HCT116 (cell line): ENCODE measurements at regions not wholly inside any gene's neighbourhood (a gene's known extent, or its start where the extent isn't known, plus 50 kb on each side); places are given as distances from the start of the nearest gene placed in this dataset.

Experiments used
- ATAC-seq: fragments of 200-7000 bp; cut with Tn5 transposase; 2 replicates; pipeline ENCODE4 v1.9.1; 2020; ENCODE audit warnings: mild to moderate bottlenecking, moderate library complexity
- BruUV-seq: library from RNA; stranded (reverse); fragments of 400-500 nt; replicated peaks from 2 replicates; lab custom pipeline; 2021; lab: Mats Ljungman, UMichigan
- CTCF ChIA-PET: fragments of 300-600 bp; sonication (Branson Sonifier 250); formaldehyde crosslinking; loops from one replicate; lab custom pipeline; 2021; ENCODE audit warnings: antibody characterized with exemption; lab: Charles Lee
- POLR2A ChIA-PET: fragments of 300-600, 350-600 bp; sonication (Branson Sonifier 250); formaldehyde crosslinking; loops from one replicate; lab custom pipeline; 2021; ENCODE audit warnings: antibody characterized with exemption; lab: Charles Lee
- RAD21 ChIA-PET, 2 experiments: fragments of 300-600 bp; sonication (Branson Sonifier 250); formaldehyde crosslinking; loops; one replicate each; lab custom pipeline; 2023; ENCODE audit warnings: low total read pairs in 2 of 2; ENCODE audit not compliant: uncharacterized antibody in 2 of 2, unreplicated experiment in 2 of 2, low non-redundant PET in 1 of 2; lab: Charles Lee
- DNase-seq: peaks from one replicate; pipeline ENCODE4 v3.0.0-alpha.2; 2010; ENCODE audit warnings: low read depth, low spot score
- H2AFZ ChIP-seq: fragments of 200-600 bp; shearing (Covaris generic), sonication (generic); 2 replicates; pipeline ENCODE4 v1.6.1; 2017; ENCODE audit warnings: low read depth, mixed run types, mixed read lengths, antibody characterized with exemption, low read length; ENCODE audit not compliant: poor library complexity, severe bottlenecking
- H3K27ac ChIP-seq: 2 replicates; pipeline ENCODE4 v1.5.1; 2012; ENCODE audit warnings: low read depth, low read length
- H3K27me3 ChIP-seq: fragments of 200-600 bp; sonication (generic); 2 replicates; pipeline ENCODE4 v1.6.1; 2016; ENCODE audit warnings: mixed run types, low read length, mixed read lengths; ENCODE audit not compliant: insufficient read depth
- H3K36me3 ChIP-seq, 2 experiments: fragments of 200-500 bp in 1 of 2; fragments of 200-600 bp in 1 of 2; sonication (Bioruptor generic) in 1 of 2; sonication (generic) in 1 of 2; 2 replicates each; pipeline versions ENCODE4 v1.5.1 to v1.6.1; 2014 to 2016; ENCODE audit warnings: low read length in 2 of 2, inconsistent platforms in 1 of 2, mixed read lengths in 1 of 2, mixed run types in 1 of 2; ENCODE audit not compliant: insufficient read depth in 2 of 2, control insufficient read depth in 1 of 2
- H3K4me1 ChIP-seq, 2 experiments: fragments of 200-600 bp in 1 of 2; sonication (generic) in 1 of 2; 2 replicates each; pipeline versions ENCODE4 v1.5.1 to v1.6.1; 2012 to 2017; ENCODE audit warnings: low read length in 2 of 2, inconsistent platforms in 1 of 2, mild to moderate bottlenecking in 1 of 2, mixed read lengths in 1 of 2, mixed run types in 1 of 2, moderate library complexity in 1 of 2; ENCODE audit not compliant: insufficient read depth in 2 of 2, control insufficient read depth in 1 of 2
- H3K4me2 ChIP-seq: fragments of 200-600 bp; sonication (generic); 2 replicates; pipeline ENCODE4 v1.6.1; 2017; ENCODE audit warnings: mixed run types, low read length, mixed read lengths
- H3K4me3 ChIP-seq, 2 experiments: fragments of 200-600 bp in 1 of 2; sonication (generic) in 1 of 2; replicated peaks in 1 of 2; 2 replicates each; pipeline ENCODE4 v1.5.1; 2011 to 2016; ENCODE audit warnings: low read length in 2 of 2, control low read depth in 1 of 2, low read depth in 1 of 2, mild to moderate bottlenecking in 1 of 2, mixed read lengths in 1 of 2, mixed run types in 1 of 2
- H3K79me2 ChIP-seq: fragments of 200-600 bp; sonication (generic); 2 replicates; pipeline ENCODE4 v1.6.1; 2017; ENCODE audit warnings: mild to moderate bottlenecking, mixed run types, low read length, moderate library complexity, mixed read lengths; ENCODE audit not compliant: insufficient read depth
- H3K9ac ChIP-seq: fragments of 200-600 bp; sonication (generic); 2 replicates; pipeline ENCODE4 v1.6.1; 2016; ENCODE audit warnings: low read length, mixed read lengths
- H3K9me2 ChIP-seq: fragments of 200-600 bp; sonication (generic), shearing (Covaris generic); 2 replicates; pipeline ENCODE4 v1.6.1; 2017; ENCODE audit warnings: mixed run types, mild to moderate bottlenecking, moderate library complexity; ENCODE audit not compliant: insufficient read depth
- H3K9me3 ChIP-seq, 2 experiments: fragments of 200-500 bp in 1 of 2; fragments of 200-600 bp in 1 of 2; sonication (Bioruptor generic) in 1 of 2; sonication (generic) in 1 of 2; 2 replicates each; pipeline ENCODE4 v1.6.1; 2014 to 2017; ENCODE audit warnings: low read length in 2 of 2, mixed read lengths in 2 of 2, inconsistent platforms in 1 of 2, low read depth in 1 of 2, mild to moderate bottlenecking in 1 of 2, mixed run types in 1 of 2, moderate library complexity in 1 of 2; ENCODE audit not compliant: control insufficient read depth in 1 of 2, insufficient read depth in 1 of 2
- H4K20me1 ChIP-seq: fragments of 200-600 bp; sonication (generic), shearing (Covaris generic); 2 replicates; pipeline ENCODE4 v1.6.1; 2017; ENCODE audit warnings: mixed run types, mild to moderate bottlenecking, moderate library complexity; ENCODE audit not compliant: insufficient read depth
- ATF3 ChIP-seq: IDR thresholded peaks from 2 replicates; pipeline ENCODE4 v1.6.1; 2012
- CBX3 ChIP-seq: IDR thresholded peaks from 2 replicates; pipeline ENCODE4 v1.6.1; 2012; ENCODE audit warnings: low read depth
- ELF1 ChIP-seq: IDR thresholded peaks from 2 replicates; pipeline ENCODE4 v1.6.1; 2012; ENCODE audit warnings: low read depth, borderline replicate concordance
- EZH2 ChIP-seq: fragments of 200-600 bp; sonication (generic); IDR thresholded peaks from 2 replicates; pipeline ENCODE4 v1.6.1; 2017; ENCODE audit warnings: antibody characterized with exemption, mixed run types
- EZH2phosphoT487 ChIP-seq: fragments of 200-600 bp; IDR thresholded peaks from 2 replicates; pipeline ENCODE4 v1.6.1; 2018; ENCODE audit warnings: antibody characterized with exemption, borderline replicate concordance
- JUND ChIP-seq: IDR thresholded peaks from 2 replicates; pipeline ENCODE4 v1.6.1; 2012
- POLR2AphosphoS5 ChIP-seq: IDR thresholded peaks from 2 replicates; pipeline ENCODE4 v1.6.1; 2011; ENCODE audit warnings: mild to moderate bottlenecking, low read depth, low read length, moderate library complexity
- RAD21 ChIP-seq: IDR thresholded peaks from 2 replicates; pipeline ENCODE4 v1.6.1; 2012; ENCODE audit warnings: low read depth, mild to moderate bottlenecking
- SIN3A ChIP-seq: IDR thresholded peaks from 2 replicates; pipeline ENCODE4 v1.6.1; 2012; ENCODE audit warnings: low read depth
- SP1 ChIP-seq: IDR thresholded peaks from 2 replicates; pipeline ENCODE4 v1.6.1; 2012; ENCODE audit warnings: low read depth
- SRF ChIP-seq: IDR thresholded peaks from 2 replicates; pipeline ENCODE4 v1.6.1; 2012; ENCODE audit warnings: low read depth
- TCF7L2 ChIP-seq: IDR thresholded peaks from 2 replicates; pipeline ENCODE4 v1.7.0; 2011; ENCODE audit warnings: borderline replicate concordance, inconsistent platforms; ENCODE audit not compliant: insufficient read depth, insufficient read length; ENCODE audit errors: extremely low read depth
- YY1 ChIP-seq: IDR thresholded peaks from 2 replicates; pipeline ENCODE4 v1.6.1; 2011; ENCODE audit warnings: low read length, low read depth, moderate library complexity, mild to moderate bottlenecking; ENCODE audit not compliant: insufficient replicate concordance; ENCODE audit errors: extremely low read depth
- ZFX ChIP-seq: fragments of 450-650 bp; IDR thresholded peaks from 2 replicates; pipeline ENCODE4 v1.6.1; 2017
- ZNF274 ChIP-seq: fragments of 200-500 bp; sonication (Bioruptor generic); IDR thresholded peaks from 2 replicates; pipeline ENCODE4 v1.6.1; 2014; ENCODE audit warnings: mild to moderate bottlenecking, low read depth, low read length, inconsistent platforms
- intact Hi-C: fragments of 100-400 bp; cut with micrococcal nuclease; formaldehyde crosslinking; loops from 2 replicates; pipeline ENCODE4 v1.10.0; 2022
- TF ChIP-seq, protein P1 (sequence below): IDR thresholded peaks from 2 replicates; pipeline ENCODE4 v1.6.1; 2012
- TF ChIP-seq, protein P2 (sequence below), 3 experiments: fragments of 200-600 bp in 1 of 3; sonication (generic) in 1 of 3; IDR thresholded peaks in 2 of 3; conservative IDR thresholded peaks in 1 of 3; 2 replicates each; pipeline ENCODE4 v1.5.1; 2012 to 2017; ENCODE audit warnings: low read depth in 2 of 3, low read length in 2 of 3, antibody characterized with exemption in 1 of 3, borderline replicate concordance in 1 of 3, control low read depth in 1 of 3, mild to moderate bottlenecking in 1 of 3, mixed read lengths in 1 of 3, mixed run types in 1 of 3, moderate library complexity in 1 of 3; ENCODE audit not compliant: insufficient read depth in 1 of 3

- RAD21 ChIA-PET, result no interaction called here
- Histone ChIP-seq H4K20me1 (no peaks in the 10 kb centered on the region), H3K9me3 (no peaks in the 10 kb centered on the region), H2AFZ (no peak overlapping the region), H3K27ac (no peak overlapping the region), H3K27me3 (no peaks in the 10 kb centered on the region), H3K4me2 (no peak overlapping the region), H3K9ac (no peak overlapping the region), H3K9me2 (no peaks in the 10 kb centered on the region), H3K79me2 (no peaks in the 10 kb centered on the region), H3K36me3 (no peaks in the 10 kb centered on the region), H3K4me3 (no peak overlapping the region), H3K4me1 (no peaks in the 10 kb centered on the region)
- POLR2A ChIA-PET, result no interaction called here
- ATAC-seq (no peak), DNase-seq (no peak)
- BruUV-seq, result no TSS peak
- CTCF ChIA-PET, result no interaction called here
- TF ChIP-seq CBX3 (no peak), SP1 (no peak), YY1 (no peak), ATF3 (no peak), ZNF274 (no peak), JUND (no peak), EZH2 (no peak), SRF (no peak)
- TF ChIP-seq, protein P1, sequence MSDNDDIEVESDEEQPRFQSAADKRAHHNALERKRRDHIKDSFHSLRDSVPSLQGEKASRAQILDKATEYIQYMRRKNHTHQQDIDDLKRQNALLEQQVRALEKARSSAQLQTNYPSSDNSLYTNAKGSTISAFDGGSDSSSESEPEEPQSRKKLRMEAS, result no peak
- intact Hi-C loops, result no loop called here
Observed at GRCh38 chr9:13049223-13049622, 230.3 kb downstream of the MPDZ start.

DNA sequence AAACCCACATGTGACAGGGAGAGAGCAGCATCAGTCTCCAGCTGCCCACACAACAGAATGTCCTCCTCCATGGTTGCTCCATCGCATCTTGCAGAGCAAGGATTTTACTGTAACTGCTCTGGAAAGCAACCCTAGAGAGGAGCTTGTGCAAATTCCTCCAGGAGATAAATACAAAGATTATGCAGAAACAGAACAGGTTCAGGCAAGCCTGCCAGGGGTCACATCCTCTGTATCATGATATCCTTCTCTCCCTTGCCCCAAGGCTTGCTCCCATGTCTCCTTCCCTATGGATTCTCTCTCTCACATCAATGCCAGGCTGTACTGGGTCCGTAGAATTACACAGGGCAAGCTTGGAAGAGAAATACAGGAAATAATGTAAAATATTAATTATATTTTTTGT lies 226.0 kb downstream of the MPDZ start:
- no peak overlapping the region for H3K27ac ChIP-seq
- POLR2A ChIA-PET, result no interaction called here
- H3K9ac ChIP-seq, result no peak overlapping the region
- H3K9me3 ChIP-seq, result no peaks in the 10 kb centered on the region
- H3K4me3 ChIP-seq, result no peak overlapping the region
- intact Hi-C loops, result no loop called here
- TF ChIP-seq ATF3 (no peak), EZH2 (no peak), ELF1 (no peak), SRF (no peak), TCF7L2 (no peak), EZH2phosphoT487 (no peak), ZNF274 (no peak), ZFX (no peak), CBX3 (no peak), SIN3A (no peak), RAD21 (no peak), YY1 (no peak), POLR2AphosphoS5 (no peak)
- TF ChIP-seq, protein P2, sequence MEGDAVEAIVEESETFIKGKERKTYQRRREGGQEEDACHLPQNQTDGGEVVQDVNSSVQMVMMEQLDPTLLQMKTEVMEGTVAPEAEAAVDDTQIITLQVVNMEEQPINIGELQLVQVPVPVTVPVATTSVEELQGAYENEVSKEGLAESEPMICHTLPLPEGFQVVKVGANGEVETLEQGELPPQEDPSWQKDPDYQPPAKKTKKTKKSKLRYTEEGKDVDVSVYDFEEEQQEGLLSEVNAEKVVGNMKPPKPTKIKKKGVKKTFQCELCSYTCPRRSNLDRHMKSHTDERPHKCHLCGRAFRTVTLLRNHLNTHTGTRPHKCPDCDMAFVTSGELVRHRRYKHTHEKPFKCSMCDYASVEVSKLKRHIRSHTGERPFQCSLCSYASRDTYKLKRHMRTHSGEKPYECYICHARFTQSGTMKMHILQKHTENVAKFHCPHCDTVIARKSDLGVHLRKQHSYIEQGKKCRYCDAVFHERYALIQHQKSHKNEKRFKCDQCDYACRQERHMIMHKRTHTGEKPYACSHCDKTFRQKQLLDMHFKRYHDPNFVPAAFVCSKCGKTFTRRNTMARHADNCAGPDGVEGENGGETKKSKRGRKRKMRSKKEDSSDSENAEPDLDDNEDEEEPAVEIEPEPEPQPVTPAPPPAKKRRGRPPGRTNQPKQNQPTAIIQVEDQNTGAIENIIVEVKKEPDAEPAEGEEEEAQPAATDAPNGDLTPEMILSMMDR (IDR thresholded peaks at IDR 0.05 in 2 of 3, conservative IDR thresholded peaks at IDR 0.05 in 1 of 3; ENCODE audit: borderline replicate concordance in 1 of 3, insufficient read depth in 1 of 3, low read depth in 2 of 3, low read length in 2 of 3), result no peak
- TF ChIP-seq, all 23 proteins: peak for 0
- CTCF ChIA-PET, result no interaction called here
- no peaks in the 10 kb centered on the region for H3K79me2 ChIP-seq
- H3K27me3 ChIP-seq, result no peaks in the 10 kb centered on the region
- H3K4me1 ChIP-seq, result no peaks in the 10 kb centered on the region
- ATAC-seq, result no peak
- no peaks in the 10 kb centered on the region for H3K36me3 ChIP-seq
- no peak overlapping the region for H3K4me2 ChIP-seq
- no TSS peak for BruUV-seq
- H4K20me1 ChIP-seq, result no peaks in the 10 kb centered on the region
- no peak for DNase-seq
- no peaks in the 10 kb centered on the region for H3K9me2 ChIP-seq
- RAD21 ChIA-PET, result no interaction called here
- no peak overlapping the region for H2AFZ ChIP-seq
